GM12801 (cell line): ENCODE measurements at regions not wholly inside any gene's neighbourhood (a gene's known extent, or its start where the extent isn't known, plus 50 kb on each side); places are given as distances from the start of the nearest gene placed in this dataset.

Source experiments
- TF ChIP-seq, protein P1 (sequence below): IDR thresholded peaks from one replicate; pipeline ENCODE4 v1.5.1; 2011; ENCODE audit warnings: control low read depth; ENCODE audit not compliant: insufficient read length; ENCODE audit errors: extremely low read depth

DNA sequence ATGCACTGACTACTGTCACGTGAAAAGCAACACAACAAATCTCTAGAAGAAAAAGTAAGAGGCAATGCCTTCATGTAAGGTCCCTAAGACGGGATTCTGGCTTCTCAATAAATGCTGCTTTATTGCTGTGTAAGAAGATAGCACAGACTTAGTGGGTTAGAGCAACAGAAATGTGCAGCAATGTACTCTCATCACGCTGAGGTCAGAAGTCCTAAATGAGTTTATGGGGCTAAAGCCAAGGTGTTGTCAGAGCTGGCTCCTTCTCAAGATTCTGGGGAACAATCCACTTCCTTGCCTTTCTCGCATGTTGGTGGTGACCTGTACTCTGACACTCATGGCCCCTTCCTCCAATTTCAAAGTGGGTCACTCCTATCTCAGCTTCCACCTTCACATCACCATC lies 93.4 kb downstream of the SHANK2 start:
- TF ChIP-seq, protein P1, sequence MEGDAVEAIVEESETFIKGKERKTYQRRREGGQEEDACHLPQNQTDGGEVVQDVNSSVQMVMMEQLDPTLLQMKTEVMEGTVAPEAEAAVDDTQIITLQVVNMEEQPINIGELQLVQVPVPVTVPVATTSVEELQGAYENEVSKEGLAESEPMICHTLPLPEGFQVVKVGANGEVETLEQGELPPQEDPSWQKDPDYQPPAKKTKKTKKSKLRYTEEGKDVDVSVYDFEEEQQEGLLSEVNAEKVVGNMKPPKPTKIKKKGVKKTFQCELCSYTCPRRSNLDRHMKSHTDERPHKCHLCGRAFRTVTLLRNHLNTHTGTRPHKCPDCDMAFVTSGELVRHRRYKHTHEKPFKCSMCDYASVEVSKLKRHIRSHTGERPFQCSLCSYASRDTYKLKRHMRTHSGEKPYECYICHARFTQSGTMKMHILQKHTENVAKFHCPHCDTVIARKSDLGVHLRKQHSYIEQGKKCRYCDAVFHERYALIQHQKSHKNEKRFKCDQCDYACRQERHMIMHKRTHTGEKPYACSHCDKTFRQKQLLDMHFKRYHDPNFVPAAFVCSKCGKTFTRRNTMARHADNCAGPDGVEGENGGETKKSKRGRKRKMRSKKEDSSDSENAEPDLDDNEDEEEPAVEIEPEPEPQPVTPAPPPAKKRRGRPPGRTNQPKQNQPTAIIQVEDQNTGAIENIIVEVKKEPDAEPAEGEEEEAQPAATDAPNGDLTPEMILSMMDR = no peak

DNA sequence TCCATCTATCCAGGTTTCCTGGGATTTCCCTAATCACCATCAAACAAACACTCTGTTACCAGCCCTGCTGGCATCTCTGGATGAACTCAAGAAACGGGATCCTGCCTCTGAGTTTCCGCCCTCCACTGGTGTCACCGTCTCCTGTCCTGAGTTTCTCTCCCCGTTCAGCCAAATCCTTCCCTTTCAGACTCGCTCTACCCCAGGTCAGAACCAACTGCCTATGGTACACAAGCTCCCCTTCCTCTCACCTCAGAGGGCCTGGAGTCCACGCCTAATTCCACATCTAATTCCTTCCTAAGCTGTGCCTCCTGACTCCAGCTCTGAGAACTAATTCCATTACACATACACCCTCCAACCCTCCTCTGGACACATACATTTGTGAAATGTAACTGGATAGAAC lies 96.1 kb downstream of the SHANK2 start:
- TF ChIP-seq, protein P1 = no peak

DNA sequence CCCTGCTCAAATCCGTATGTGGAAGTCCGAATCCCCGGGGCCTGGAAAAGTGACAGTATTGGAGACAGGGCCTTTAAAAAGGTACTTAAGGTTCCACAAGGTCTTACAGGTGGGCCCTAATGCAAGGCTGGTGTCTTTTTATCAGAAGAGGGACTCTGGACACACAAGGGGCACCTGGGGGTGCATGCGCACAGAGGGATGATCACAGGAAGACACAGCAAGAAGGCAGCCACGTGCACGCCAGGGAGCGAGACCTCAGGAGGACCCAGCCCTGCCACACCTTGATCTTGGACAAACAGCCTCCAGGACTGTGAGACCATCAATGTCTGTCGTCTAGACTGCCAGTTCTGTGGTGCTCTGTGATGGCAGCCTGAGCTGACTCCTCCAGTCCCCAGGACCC lies 96.5 kb downstream of the SHANK2 start:
- TF ChIP-seq, protein P1 = no peak

DNA sequence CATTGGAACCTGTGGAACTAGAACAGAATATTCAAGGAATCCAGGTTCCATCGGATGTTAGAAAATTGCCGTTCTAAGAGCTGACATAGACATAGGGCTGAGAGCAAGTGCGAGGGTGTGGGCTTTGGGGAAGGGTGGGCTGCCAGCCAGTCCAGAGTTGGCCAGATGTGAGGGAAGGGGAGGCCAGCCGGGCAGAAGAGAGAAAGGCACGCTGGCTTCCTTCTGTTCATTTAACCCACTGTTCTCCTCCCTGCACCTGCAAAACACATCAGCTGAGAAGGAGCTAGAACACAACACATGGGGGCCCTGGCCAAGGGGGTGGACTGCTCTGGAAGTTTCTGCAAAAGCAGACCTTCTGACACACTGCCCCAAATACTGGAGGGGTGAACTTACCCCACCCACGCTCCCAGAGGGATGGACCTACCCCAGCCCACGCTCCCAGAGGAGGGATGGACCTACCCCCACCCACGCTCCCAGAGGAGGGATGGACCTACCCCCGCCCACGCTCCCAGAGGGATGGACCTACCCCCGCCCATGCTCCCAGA lies 98.0 kb downstream of the SHANK2 start:
- TF ChIP-seq, protein P1 = no peak

DNA sequence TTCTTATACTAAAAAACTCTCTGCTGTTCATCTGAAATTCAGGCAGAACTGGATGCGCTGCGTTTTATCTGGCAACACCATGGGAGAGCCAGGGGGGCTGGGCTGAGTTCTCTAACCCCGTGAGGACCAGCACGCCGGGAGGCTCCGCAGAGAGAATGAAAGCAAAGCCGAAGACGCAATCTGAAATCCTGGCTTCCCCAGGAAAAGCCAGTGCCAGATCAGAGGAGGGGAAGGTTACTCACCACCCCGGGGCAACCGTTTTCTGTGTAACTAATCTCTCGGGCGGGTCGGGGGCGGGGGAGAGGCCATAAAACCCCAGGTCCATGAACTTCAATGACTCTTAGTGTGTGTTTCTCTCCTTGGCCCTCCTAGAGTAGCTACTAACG lies 99.4 kb downstream of the SHANK2 start:
- TF ChIP-seq, protein P1 = no peak

DNA sequence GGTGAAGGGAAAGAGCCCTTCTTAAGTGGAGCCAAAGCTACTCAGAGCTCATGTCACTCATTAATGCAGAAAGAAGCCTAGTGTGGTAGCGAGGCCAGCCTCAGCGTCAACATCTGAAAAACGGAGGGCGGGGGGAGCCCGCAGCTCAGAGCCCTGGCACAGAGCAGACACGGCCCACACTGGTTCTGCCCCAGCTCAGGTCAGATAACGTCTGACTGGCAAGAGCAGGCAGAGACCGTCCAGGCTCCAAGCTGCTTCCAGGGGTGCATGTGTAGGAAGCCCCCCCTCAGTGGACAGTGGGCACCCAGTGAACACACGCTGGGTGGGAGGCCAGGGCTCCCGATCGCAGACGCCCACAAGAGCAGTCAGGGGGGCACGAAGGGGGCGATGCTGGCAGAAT lies 100.8 kb downstream of the SHANK2 start:
- TF ChIP-seq, protein P1 = no peak

DNA sequence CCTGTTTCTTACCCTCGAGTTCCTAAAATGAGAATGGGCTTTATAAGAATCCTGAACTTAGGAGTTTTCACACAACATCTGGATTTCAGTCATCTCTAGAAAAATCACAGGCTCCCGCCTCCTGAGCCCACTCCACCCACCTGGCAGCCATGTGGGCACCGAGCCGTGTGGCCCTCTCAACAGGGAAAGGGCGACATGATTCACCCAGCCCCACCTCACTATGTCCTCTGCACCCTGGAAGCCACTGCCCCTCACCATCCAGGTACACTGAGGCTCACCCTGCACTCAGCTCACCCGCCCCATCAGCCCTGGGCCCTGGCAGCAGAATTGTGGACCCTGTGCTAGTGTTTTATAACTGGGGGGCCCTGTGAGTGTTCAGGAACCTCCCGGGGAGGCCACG lies 101.5 kb downstream of the SHANK2 start:
- TF ChIP-seq, protein P1 = no peak

DNA sequence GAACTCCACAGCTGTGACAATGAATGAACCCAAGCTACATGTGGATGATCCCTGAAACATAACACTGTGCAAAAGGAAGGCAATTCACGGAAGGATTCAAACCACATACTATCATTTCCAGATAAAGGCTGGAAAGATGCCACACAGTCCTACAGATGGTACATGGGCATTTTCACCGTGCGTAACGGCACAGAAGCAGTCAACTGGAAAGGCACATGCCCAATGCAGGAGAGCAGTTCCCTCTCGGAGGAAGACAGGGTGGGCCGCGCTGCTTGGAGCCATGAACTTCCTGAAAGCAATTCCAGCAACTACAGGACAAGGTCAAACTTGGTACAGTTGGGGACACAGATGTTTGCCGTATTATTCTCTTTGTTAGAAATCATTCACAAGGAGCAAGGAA lies 103.7 kb downstream of the SHANK2 start:
- TF ChIP-seq, protein P1 = no peak
